Stimulated activated CD8-positive, alpha-beta memory T cell treated with anti-CD3 and anti-CD28 coated beads, Interleukin-2, amount 100 ng/mL, for 1 hour (primary cell): ENCODE measurements at regions not wholly inside any gene's neighbourhood (a gene's known extent, or its start where the extent isn't known, plus 50 kb on each side); places are given as distances from the start of the nearest gene placed in this dataset.

Experiments used
- DNase-seq, 2 donors: peaks; one replicate each; pipeline ENCODE4 v3.0.0-alpha.2; 2020; ENCODE audit warnings: low read depth in 2 of 2

- no peak for DNase-seq
Measured at GRCh38 chr2:212711856-212712255, 173.3 kb upstream of the ERBB4 start.

- DNase-seq, result no peak
Measured at GRCh38 chr2:212709280-212709679, 170.7 kb upstream of the ERBB4 start.

- DNase-seq, result no peak
Measured at GRCh38 chr2:212708355-212708754, 169.8 kb upstream of the ERBB4 start.

GRCh38 chr2:212695426-212695825 lies 156.8 kb upstream of the ERBB4 start:
- DNase-seq, result no peak

- no peak for DNase-seq
Measured at GRCh38 chr2:212694398-212694797, 155.8 kb upstream of the ERBB4 start.

GRCh38 chr2:212692466-212692865 lies 153.9 kb upstream of the ERBB4 start:
- DNase-seq, result no peak

GRCh38 chr2:212686285-212686895 lies 147.8 kb upstream of the ERBB4 start:
- peak; percentile 22 to 32 for DNase-seq

- DNase-seq, result no peak
Measured at GRCh38 chr2:212683346-212684097, 144.9 kb upstream of the ERBB4 start.

GRCh38 chr2:212682937-212683336 lies 144.3 kb upstream of the ERBB4 start:
- DNase-seq, result no peak

- no peak for DNase-seq
Measured at GRCh38 chr2:212677466-212677865, 138.9 kb upstream of the ERBB4 start.

- DNase-seq, result no peak
Measured at GRCh38 chr2:212672186-212672585, 133.6 kb upstream of the ERBB4 start.

GRCh38 chr2:212669761-212670160 lies 131.2 kb upstream of the ERBB4 start:
- DNase-seq, result no peak

GRCh38 chr2:212667751-212668316 lies 129.2 kb upstream of the ERBB4 start:
- DNase-seq, result no peak

- DNase-seq, result no peak
Measured at GRCh38 chr2:212665948-212666347, 127.3 kb upstream of the ERBB4 start.

- DNase-seq, result no peak
Measured at GRCh38 chr2:212659441-212659840, 120.8 kb upstream of the ERBB4 start.

- DNase-seq, result no peak
Measured at GRCh38 chr2:212649646-212650045, 111.0 kb upstream of the ERBB4 start.

GRCh38 chr2:212646698-212647366 lies 108.2 kb upstream of the ERBB4 start:
- DNase-seq, result no peak

GRCh38 chr2:212644195-212644837 lies 105.7 kb upstream of the ERBB4 start:
- no peak for DNase-seq

GRCh38 chr2:212640428-212640827 lies 101.8 kb upstream of the ERBB4 start:
- DNase-seq, result no peak

GRCh38 chr2:212638694-212639093 lies 100.1 kb upstream of the ERBB4 start:
- no peak for DNase-seq

GRCh38 chr2:212628586-212628985 lies 90.0 kb upstream of the ERBB4 start:
- DNase-seq, result no peak

GRCh38 chr2:212626371-212626918 lies 87.8 kb upstream of the ERBB4 start:
- DNase-seq, result no peak
